NB4 (cell line): ENCODE measurements at regions not wholly inside any gene's neighbourhood (a gene's known extent, or its start where the extent isn't known, plus 50 kb on each side); places are given as distances from the start of the nearest gene placed in this dataset.

Source experiments
- CTCF ChIP-seq: IDR thresholded peaks from one replicate; pipeline ENCODE4 v1.5.1; 2012; ENCODE audit warnings: low read depth, low read length
- MAX ChIP-seq: IDR thresholded peaks from 2 replicates; pipeline ENCODE4 v1.6.1; 2011; ENCODE audit warnings: low read depth, low read length

DNA sequence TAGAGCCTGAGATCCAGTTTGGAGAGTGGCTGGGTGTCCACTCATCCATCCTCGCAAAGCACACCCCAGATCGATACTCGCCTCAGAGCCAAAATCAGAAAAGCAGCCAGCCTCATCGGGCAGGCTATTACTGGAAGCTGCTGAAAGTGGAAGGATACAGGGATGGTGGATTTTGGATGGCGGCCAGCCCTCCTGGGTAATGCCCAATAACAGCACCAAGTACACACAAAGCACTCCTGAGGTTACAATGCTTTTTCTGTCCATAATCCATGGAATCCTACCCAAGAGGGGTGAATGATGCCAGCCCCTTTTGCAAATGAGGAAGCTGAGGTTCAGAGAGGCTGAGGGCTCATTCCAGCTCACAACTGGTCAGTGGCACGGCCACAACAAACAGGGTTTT is 93.1 kb upstream of the SLC6A11 start:
- TF ChIP-seq CTCF = no peak
- no peak for TF ChIP-seq MAX
